GM12891 (cell line): ENCODE measurements at regions not wholly inside any gene's neighbourhood (a gene's known extent, or its start where the extent isn't known, plus 50 kb on each side); places are given as distances from the start of the nearest gene placed in this dataset.

Experiments used
- DNase-seq: peaks from one replicate; pipeline ENCODE4 v3.0.0; 2011; ENCODE audit warnings: low spot score; ENCODE audit not compliant: insufficient read length
- FAIRE-seq: peaks from 2 replicates; lab custom pipeline; 2011; peaks lifted over from hg19 to GRCh38; lab: Jason Lieb, UNC
- PAX5 ChIP-seq: IDR thresholded peaks from 2 replicates; pipeline ENCODE4 v1.6.1; 2011; ENCODE audit warnings: low read length, moderate library complexity, mild to moderate bottlenecking; ENCODE audit not compliant: insufficient read depth, severe bottlenecking
- POLR2A ChIP-seq: IDR thresholded peaks from 2 replicates; pipeline ENCODE4 v1.6.1; 2011; ENCODE audit warnings: low read depth, low read length, control low read depth
- POLR2AphosphoS5 ChIP-seq: IDR thresholded peaks from 2 replicates; pipeline ENCODE4 v1.6.1; 2011; ENCODE audit warnings: low read depth, low read length, control low read depth
- POU2F2 ChIP-seq: IDR thresholded peaks from 2 replicates; pipeline ENCODE4 v1.6.1; 2011; ENCODE audit warnings: low read depth, mild to moderate bottlenecking, control low read depth, low read length, moderate library complexity
- SPI1 ChIP-seq: IDR thresholded peaks from 2 replicates; pipeline ENCODE4 v1.6.1; 2011; ENCODE audit warnings: low read depth, low read length, control low read depth
- TAF1 ChIP-seq: IDR thresholded peaks from 2 replicates; pipeline ENCODE4 v1.6.1; 2011; ENCODE audit warnings: low read depth, low read length, control low read depth

DNA sequence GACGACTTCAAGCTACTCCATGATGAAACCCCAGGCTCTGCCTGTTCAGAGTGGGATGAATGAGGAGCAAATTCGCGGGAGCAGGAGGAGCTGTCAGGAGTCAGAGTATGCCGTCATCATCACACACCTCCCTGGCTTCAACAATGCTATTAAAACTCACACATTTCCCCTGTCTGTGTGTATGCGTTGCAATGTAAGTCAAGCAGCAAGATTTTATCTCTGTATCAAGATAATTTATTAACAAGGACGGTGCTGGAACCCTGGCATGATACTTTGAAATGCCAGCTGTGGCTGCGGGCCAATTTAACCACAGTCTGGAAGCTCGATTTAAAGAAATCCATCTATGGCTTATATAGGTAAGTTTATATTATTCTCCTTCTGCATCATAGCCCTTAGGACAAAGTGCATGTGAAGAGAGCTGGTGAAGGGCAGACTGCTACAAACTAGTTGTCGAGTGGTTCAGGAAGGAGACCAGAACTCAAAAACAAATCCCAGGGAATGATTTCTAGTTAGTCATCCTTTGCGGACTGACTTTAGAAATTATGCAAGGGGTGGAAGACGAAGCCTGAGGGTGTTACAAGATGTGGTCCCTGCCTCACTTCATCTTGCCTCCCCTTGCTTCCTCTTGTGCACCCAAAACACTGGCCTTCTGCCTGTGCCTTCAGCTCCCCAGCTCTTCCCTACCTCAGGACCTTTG lies 486.5 kb downstream of the COG6 start:
- no peak for FAIRE-seq
- TF ChIP-seq POU2F2, result no peak
- no peak for TF ChIP-seq PAX5
- TF ChIP-seq POLR2A, result no peak
- no peak for TF ChIP-seq TAF1
- TF ChIP-seq POLR2AphosphoS5, result no peak
- TF ChIP-seq SPI1, result no peak
- DNase-seq, result no peak

DNA sequence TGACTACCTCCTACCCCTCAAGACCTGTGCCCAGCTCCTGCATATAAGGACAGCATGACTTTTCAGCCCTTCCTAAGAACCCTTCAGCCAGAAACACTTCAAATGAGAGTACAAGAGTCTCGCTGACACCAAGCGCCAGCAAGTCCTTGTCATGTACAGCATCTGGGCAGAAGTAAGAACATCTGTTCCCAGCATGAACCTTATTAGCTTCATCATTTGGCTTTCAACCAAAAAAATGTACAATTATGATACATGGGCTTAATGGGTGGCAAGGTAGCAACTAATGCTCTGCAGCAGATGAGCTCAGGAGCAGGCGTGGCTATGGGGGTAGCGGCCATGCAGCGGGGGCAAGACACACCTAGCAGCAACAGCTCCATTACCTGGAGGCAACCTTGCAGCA lies 487.6 kb downstream of the COG6 start:
- no peak for FAIRE-seq
- TF ChIP-seq POU2F2 (no peak), POLR2A (no peak), POLR2AphosphoS5 (no peak), TAF1 (no peak), PAX5 (no peak), SPI1 (no peak)

DNA sequence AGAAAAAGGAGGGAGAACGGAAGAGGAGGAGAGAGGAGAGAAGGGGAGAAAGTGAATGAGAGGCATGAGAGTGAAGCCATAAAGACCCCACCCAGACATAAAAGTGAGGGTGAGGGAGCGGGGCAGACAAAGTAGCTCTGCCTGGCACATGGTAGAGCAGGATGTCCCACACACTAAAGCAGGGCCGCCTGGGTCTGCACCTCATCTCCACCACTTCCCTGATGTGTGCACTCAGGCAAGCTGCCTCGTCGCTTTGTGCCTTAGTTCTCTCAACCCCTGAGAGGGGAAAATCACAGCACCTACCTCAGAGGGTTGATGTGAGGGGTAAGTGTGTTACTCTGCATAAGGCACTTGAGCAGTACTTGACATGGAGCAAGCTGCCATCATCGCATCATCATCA lies 488.1 kb downstream of the COG6 start:
- no peak for DNase-seq
- TF ChIP-seq POU2F2, result no peak
- TF ChIP-seq POLR2A, result no peak
- no peak for TF ChIP-seq PAX5
- no peak for TF ChIP-seq TAF1
- TF ChIP-seq SPI1, result no peak
- TF ChIP-seq POLR2AphosphoS5, result no peak
- no peak for FAIRE-seq

More for the DNA sequence above, 487.6 kb downstream of the COG6 start:
- DNase-seq, result no peak

DNA sequence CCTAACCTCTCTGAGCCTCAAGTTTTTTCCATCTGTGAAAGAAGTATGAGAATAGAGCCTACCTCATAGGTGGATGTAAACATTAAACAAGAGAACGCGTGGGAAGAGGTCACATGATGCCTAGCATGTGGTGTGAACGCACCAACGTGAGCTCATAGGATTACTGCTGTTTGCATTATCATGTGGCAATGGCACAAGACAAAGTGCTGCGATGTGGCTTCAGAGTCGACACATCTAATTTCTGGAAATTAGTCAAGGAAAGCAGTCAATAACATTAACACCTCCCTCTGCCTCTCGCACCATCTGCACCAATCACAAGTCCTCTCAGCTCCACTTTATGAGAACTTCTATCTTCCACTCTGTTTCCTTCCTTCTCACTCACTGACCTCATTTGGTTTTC lies 489.7 kb downstream of the COG6 start:
- no peak for TF ChIP-seq SPI1
- no peak for TF ChIP-seq TAF1
- no peak for TF ChIP-seq POLR2AphosphoS5
- no peak for TF ChIP-seq POLR2A
- TF ChIP-seq POU2F2, result no peak
- TF ChIP-seq PAX5, result no peak
- FAIRE-seq, result no peak

DNA sequence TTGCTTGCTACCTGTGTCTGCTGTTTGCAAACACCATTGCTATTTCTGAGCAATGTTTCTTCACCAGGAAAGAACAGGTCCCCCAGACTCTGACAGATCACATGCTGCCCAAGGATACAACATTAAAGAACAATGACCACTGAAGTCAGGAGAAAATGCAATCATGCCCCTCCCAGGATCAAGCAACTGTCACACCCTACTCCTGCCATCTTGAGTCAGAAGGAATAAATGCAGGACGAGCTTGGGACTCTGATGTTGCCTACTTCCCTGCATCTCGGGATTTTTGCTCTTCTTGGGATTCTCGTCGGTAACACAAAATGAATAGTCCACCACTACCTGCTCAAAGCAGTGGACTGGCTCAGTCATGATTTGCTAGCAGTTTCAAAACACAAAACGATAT lies 490.6 kb downstream of the COG6 start:
- FAIRE-seq (no peak), DNase-seq (no peak)
- TF ChIP-seq TAF1 (no peak), PAX5 (no peak), SPI1 (no peak), POU2F2 (no peak), POLR2A (no peak), POLR2AphosphoS5 (no peak)

More for the DNA sequence above, 489.7 kb downstream of the COG6 start:
- no peak for DNase-seq

DNA sequence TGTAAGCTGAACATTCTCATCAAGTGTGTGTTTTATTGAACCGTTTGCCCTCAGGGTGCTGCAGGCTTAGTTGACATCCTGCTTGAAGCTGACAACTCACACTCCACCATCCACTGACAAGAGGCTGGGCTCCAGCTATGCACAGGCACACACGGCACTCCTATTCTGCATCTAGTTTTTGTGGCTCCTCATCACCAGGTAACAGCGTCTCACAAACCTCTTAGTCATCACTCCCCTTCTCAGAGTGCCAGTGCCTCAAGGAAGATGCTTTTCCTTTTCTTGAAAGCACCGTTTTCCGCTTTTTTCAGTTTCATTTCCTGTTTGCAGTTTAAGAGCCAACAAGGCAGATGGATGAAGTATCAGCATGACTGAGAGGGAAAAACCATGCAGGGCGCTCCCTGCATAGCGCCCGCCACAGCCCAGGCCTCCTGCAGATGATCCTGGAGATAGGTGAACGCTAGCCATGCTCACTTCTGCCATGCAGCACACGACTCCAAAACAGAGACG lies 491.2 kb downstream of the COG6 start:
- FAIRE-seq, result no peak
- no peak for DNase-seq
- TF ChIP-seq POLR2AphosphoS5 (no peak), TAF1 (no peak), PAX5 (no peak), SPI1 (no peak), POLR2A (no peak), POU2F2 (no peak)

DNA sequence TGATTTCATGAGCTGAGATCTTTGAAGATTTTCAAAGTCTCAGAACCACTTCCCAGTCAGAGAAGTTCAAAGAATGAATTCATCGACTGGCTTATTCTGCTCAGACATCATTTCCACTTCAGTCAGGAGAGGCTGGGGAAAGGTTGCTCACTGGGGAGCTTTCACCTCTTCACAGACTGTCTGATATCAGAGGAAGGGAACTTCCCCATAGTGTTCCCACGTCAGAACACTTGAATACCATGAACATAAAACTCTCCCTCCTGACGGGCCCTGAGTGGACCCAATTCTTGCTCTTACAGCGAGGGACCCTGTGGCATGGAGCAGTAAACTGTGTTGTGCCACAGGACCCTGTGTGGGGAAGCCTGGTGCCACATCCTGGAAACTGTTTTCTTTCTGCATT lies 492.6 kb downstream of the COG6 start:
- FAIRE-seq (no peak), DNase-seq (no peak)
- TF ChIP-seq PAX5, result no peak
- no peak for TF ChIP-seq SPI1
- TF ChIP-seq POLR2AphosphoS5, result no peak
- no peak for TF ChIP-seq POLR2A
- no peak for TF ChIP-seq TAF1
- TF ChIP-seq POU2F2, result no peak

DNA sequence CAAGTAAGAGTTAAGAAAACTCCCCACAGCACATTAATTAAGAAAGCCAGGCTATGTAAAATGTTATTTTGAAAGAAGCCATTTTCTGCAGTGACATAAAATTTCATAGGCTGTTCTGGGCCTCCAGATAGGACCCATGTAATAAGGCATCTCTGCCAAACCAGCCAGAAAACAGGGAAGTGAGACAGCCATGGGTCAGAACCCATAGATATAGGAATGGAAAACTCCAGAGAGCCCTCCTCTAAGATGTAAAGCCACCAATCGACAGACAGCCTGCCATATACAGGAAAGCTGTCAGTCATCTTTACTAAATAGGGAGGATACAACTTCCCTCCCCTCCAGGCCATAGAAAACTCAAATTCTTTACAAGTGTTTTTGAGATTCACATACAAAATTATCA lies 493.3 kb downstream of the COG6 start:
- no peak for FAIRE-seq
- no peak for TF ChIP-seq POU2F2
- no peak for DNase-seq

DNA sequence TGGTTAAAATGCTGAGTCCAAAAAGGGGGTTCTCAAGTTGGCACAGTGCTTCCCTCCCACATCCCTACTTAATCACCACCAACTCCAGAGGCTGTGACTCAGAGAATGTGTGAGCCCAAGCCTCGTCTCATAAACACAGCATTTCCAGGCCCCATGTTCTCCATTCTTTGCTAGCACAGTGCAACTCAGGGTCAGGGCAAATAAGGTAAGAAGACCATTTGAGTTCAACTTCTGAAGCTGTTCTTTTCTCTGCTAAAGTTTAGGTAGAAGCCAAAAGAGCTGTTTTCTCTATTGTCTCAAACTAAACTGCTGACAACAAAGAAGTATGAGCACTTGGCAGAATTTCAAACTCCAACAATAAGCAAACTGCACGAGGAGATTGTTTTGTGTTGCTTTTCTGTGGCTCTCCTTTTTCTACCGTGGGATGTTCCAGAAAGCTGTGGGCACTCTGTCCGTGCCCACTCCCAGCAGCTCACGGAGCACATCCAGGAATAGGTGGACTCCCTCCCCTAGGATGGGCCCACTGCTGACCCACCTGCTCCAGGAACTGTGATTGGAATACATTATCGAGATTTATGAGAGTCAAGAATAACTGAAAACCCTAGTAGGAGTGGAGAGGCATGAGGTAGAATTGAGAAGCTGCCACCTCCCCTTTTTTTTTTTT lies 494.3 kb downstream of the COG6 start:
- no peak for TF ChIP-seq POLR2AphosphoS5
- no peak for TF ChIP-seq SPI1
- TF ChIP-seq POU2F2, result no peak
- FAIRE-seq, result no peak
- no peak for DNase-seq

DNA sequence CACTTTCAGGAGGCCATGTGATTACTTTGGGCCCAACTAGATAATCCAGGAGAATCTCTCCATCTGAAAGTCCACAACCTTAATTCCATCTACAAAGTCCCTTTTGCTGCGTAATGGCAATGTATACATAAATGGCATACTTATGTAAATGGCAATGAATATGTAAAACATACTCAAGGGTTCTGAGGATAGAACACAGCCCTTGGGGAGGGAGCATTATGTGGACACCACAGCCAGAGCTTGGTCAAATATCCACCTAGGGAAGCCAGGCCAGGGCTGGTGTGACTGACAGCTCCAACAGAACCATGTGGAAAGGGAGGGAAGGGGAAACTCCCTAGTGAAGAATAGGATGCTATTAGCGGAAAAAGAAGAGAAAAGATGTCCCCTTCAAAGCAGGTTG lies 496.2 kb downstream of the COG6 start:
- FAIRE-seq (no peak), DNase-seq (no peak)
- TF ChIP-seq POLR2AphosphoS5 (no peak), SPI1 (no peak), PAX5 (no peak), POU2F2 (no peak), TAF1 (no peak), POLR2A (no peak)
